Stimulated activated CD8-positive, alpha-beta memory T cell treated with anti-CD3 and anti-CD28 coated beads, Interleukin-12 subunit alpha, Interleukin-12 subunit beta, amount 100 ng/mL, for 24 hours (primary cell): ENCODE measurements at regions not wholly inside any gene's neighbourhood (a gene's known extent, or its start where the extent isn't known, plus 50 kb on each side); places are given as distances from the start of the nearest gene placed in this dataset.
"Not testable (repeated sequence)": the region's sequence is repeated elsewhere in the genome, so short reads cannot be mapped to it uniquely, and the experiment has no call there.

Source experiments
- DNase-seq: peaks from one replicate; pipeline ENCODE4 v3.0.0-alpha.2; 2020; ENCODE audit errors: extremely low read depth

- no peak for DNase-seq
These were observed 112.7 kb downstream of the RFPL4B start for GRCh38 chr6:112459758-112460304.

DNA sequence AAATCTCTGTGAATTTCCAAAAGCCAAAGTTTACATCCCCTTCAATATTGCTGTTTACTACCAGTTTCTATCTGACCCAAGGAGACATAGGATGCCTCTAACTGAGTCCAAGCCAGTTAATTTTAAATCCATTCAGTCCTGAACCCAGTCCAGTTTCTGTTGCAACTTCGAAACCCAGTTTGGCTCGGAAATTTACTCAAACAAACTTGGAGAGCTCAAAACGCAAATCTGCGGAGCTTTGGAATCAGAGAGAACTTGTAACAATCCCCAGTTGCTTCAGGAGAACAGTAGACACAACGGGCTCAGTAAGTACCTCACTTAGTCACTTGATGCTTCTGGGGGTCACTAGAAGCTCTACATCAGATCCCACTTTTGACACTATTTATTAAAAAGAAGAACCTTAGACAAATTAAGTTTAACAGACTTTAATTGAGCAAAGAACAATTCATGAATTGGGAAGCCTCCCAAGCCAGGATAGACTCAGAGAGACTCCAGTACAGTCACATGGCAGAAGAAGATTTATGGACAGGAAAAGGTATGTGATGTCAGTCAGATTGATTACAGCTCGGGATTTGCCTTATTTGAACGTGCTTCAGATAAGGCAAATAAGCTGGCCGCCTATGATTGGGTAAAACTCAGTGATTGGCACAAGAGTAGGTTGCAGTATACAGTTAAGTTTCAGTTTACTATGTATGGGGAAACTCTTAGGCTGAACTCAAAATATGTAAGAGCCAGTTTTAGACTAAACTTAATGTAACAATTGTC, 118.0 kb downstream of the RFPL4B start:
- no peak for DNase-seq

DNA sequence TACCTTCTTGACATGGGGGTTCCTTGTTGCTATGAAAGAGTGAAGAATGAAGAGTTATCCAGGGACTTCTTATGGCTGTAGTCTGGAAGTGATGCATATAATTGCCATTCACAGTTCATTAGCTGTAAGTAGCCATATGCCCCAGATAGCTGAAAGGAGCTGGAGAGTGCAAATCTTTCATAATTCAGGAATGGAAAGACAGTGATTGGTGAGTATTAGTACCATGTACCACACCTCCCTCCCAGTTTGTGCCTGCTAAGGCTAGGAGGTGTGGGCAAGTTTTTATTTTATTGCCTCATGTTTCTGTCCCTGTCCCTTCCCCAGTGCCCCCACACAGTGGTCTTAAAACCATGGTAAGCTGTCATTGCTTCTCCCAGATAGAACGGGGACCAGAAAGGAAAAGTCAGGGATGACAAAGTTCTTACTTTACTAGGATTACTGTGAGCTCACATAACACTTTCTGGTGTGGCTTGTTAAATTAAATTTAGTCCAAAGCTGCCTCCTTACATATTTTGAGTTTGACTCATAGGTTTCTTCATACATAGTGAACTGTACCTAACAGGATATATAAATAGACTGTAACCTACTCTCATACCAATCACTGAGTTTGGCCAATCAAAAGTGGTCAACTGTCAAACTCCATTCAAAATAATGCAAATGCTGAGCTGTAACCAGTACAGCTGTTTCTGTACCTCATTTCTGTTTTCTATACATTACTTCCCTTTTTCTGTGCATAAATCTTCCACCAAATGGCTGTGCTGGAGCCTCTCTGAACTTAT, 119.4 kb downstream of the RFPL4B start:
- no peak for DNase-seq

- no peak for DNase-seq
These were observed 121.2 kb downstream of the RFPL4B start for GRCh38 chr6:112468359-112468758.

- DNase-seq, result no peak
These were observed 122.2 kb downstream of the RFPL4B start for GRCh38 chr6:112469306-112469705.

DNA sequence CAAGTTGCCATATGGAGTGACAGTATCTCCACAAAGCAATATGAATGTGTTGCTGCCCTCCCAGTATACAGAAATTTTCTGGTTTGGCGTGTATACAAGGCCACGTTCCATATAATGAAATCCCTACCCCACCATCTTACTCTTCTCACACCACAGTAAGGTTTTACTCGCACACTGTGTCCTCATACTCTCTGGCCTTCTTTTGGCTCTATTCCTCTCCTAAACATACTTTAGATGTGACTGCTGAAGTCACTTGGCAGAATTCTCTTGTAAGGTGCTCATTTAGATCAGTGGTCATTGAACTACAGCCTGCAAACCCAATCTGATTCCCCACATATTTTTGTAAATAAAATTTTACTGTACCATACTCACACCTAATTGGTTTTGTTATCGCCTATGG, 123.2 kb downstream of the RFPL4B start:
- no peak for DNase-seq

- no peak for DNase-seq
These were observed 123.8 kb downstream of the RFPL4B start for GRCh38 chr6:112470950-112471349.

DNA sequence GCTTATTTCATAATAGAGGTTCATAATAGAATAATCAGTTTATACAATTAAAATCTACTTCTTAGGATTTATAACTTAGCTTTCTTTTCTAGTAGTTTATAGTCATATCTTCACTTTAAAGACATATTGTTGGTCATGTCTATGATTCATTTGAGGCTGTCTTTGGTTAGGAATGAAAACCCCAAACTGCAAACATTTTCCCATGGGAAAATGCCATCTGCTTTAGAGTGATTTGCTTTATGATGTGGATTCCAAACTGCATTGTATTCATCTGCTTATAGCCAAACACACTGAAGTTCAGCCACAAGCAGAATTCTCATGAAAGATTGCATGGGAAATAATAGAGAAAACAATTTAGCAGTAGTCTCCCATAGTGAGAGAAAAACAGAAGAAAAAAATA, 128.0 kb downstream of the RFPL4B start:
- no peak for DNase-seq

- DNase-seq, result no peak
These were observed 130.0 kb downstream of the RFPL4B start for GRCh38 chr6:112477125-112477524.

DNA sequence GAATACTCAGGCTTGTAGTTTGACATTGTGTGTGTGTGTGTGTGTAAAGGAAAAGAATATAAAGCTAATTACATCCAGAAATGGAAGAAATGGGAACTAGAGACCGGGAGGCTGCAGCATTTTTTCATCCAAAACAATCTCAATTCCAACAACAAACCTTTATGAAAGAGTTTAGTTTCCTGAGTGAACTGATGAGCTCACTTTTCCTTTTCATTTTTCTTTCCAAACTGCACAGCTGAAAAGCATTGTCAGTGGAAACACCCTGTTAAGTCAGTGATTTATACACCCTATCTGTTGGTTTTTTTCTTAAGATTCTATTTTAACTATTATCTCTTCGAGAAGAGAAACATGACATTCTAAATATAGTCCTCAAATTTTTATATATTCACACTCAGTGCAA, 130.9 kb downstream of the RFPL4B start:
- no peak for DNase-seq

- not testable (repeated sequence) for DNase-seq
These were observed 132.8 kb downstream of the RFPL4B start for GRCh38 chr6:112479975-112480374.

GRCh38 chr6:112480553-112480952, 133.4 kb downstream of the RFPL4B start:
- no peak for DNase-seq

DNA sequence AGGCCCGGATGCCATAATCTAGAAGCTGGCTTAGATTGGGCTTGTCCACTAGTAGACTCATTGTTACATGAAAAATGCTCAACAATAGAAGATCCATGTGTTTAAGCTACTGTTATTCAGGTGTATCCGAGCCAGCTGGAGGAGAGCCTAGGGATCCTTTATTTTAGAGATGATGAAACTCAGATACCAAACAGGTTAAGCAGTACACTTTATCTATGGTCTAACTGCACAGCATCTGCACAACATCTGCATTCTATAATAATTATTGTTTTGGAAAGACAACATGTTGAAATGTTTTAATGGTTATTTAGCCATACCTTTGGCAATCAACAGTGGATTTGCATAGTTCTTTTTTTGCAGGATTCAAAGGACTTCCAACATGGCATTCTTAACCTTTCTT, 134.1 kb downstream of the RFPL4B start:
- no peak for DNase-seq

- DNase-seq, result no peak
These were observed 135.2 kb downstream of the RFPL4B start for GRCh38 chr6:112482373-112482772.

GRCh38 chr6:112485120-112485826, 138.1 kb downstream of the RFPL4B start:
- no peak for DNase-seq

DNA sequence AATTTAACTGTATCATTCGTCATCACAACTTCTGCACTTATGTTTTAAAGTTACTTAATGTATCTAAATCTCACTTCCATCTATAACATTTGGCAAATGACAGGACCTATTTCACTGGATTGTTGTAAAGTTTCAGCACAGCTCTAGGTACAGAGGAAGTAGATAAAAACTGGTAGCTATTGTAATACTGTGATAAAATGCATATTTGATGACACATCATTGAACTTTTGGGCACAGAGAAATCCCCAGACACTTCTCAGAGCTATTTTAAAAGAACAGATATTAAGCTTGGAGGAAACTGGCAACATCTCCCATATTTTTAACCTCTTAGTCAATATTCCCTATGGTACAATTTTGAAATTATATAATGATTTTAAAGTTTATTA, 138.7 kb downstream of the RFPL4B start:
- no peak for DNase-seq

DNA sequence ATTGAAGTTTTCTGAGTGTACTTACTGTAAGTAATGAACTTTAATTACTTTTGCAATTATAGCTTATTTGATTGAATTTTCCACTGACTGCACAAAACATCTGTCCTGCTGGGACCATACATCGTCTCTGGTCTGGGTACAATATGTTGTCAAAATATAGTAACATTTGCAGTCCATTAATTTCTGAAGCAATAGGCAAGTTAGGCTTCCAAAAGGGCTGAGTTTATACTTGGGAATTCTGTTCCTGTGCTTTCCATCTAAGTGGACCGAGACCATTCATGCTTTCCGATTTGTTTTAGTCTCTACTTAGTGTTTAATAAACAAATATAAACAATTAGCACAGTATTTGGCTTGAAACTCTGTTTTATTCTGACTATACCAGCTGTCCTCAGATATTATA, 139.3 kb downstream of the RFPL4B start:
- DNase-seq, result no peak

DNA sequence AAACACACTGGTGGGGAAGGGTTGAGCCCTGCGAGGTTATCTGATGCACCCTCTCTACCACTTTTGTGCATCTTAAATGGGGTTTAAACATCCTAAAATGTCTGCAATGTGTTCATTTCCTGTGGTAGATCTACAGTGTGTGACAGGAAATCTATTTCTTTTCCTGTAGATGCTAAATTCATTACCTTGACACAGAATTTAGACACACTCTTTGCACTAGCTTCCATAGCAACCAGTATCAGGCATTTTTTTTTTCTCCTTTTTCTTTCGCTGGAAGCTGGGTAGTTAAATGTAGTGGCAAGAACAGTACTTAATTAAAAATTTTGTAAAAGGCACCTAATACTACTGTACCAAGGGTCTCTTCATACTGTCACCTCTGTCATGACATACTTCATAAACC, 141.1 kb downstream of the RFPL4B start:
- DNase-seq, result no peak

DNA sequence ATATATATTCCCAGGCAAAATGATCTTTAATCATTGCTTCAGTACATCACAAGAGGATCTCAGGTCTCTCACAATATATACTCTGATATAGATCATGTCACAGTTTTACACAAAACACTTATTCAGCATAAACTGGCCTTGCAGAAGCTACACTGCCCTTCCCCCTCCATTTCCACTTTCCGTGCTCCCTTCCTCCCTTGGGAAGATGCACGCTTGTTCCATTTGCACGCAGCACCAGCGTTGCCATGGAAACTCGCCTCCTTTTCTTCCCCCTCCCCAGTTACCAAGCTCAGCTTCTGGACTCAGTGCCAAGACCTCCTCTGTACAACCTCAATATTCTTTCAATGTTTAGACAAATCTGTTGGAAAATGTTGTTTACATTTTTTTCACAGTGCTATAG, 154.6 kb downstream of the RFPL4B start:
- DNase-seq, result no peak

- no peak for DNase-seq
These were observed 155.4 kb downstream of the RFPL4B start for GRCh38 chr6:112502351-112503090.

DNA sequence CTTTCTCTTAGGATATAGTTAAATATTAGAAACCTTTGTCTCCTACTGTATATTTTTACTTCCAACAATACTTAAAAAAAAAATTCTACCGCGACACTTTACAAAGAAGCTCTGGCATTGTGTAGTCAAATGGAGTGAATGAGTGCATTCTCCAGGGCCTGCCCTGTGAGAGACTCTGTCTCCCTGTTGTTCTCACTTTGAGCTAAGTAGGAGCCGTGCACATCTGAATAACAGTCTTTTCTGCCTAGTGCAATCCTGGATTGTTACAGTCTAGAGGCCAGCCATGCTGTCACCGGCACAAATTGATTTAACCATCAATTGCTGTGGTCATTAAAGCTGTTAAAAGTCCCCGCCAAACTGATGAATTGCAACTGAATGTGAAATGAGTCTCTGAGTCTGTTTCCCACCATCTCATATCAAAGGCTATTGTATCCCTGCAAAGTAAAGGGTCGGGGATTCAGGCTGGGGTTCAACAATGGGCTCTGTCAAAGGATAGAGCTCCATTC, 156.0 kb downstream of the RFPL4B start:
- no peak for DNase-seq

DNA sequence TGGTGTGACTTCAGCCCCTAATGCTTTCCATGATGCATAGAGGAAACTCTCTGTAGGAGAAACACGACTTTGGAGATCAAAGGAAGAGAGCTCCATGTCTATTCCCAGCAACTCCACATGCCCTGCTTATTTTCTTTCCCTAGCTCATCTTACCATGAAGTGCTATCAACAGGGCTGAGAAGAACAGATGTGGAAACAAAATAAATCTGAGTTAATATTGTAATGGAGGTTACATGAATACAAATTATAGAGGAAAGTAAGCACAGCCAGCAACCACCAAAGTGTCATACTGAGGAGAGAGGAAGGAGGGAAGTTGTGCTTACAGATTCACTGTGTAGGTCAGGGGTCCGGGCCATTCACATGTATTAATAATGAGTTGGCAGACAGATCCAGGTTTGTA, 157.5 kb downstream of the RFPL4B start:
- no peak for DNase-seq
